NB4 (cell line): ENCODE measurements at regions not wholly inside any gene's neighbourhood (a gene's known extent, or its start where the extent isn't known, plus 50 kb on each side); places are given as distances from the start of the nearest gene placed in this dataset.

ENCODE experiments used
- CTCF ChIP-seq: IDR thresholded peaks from one replicate; pipeline ENCODE4 v1.5.1; 2012; ENCODE audit warnings: low read depth, low read length
- POLR2A ChIP-seq: IDR thresholded peaks from 2 replicates; pipeline ENCODE4 v1.6.1; 2011; ENCODE audit warnings: mild to moderate bottlenecking; ENCODE audit not compliant: insufficient read length; ENCODE audit errors: extremely low read depth
- TF ChIP-seq, protein P1 (sequence below): IDR thresholded peaks from 2 replicates; pipeline ENCODE4 v1.6.1; 2011; ENCODE audit warnings: low read depth, low read length

DNA sequence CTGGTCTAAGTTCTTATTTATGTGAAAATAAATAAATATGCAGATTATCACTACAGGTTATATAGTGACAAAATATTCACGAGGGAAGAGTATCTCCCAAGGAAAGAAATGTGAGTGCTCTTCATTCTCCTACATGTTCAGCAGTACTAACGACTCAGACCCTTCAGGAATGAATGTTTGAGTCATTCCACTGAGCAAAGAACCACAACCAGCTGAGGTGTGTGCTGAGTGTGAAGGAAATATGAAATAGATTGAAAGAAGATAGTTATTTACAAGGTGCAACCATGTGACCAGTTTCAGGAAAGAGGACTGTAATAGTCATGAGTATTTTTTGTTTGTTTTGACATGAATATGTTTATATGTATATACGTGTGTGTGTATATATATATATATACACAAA is 228.7 kb downstream of the TUSC1 start:
- TF ChIP-seq POLR2A (no peak), CTCF (no peak)
- TF ChIP-seq, protein P1, sequence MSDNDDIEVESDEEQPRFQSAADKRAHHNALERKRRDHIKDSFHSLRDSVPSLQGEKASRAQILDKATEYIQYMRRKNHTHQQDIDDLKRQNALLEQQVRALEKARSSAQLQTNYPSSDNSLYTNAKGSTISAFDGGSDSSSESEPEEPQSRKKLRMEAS, result no peak
